ENCODE measurements at regions not wholly inside any gene's neighbourhood (a gene's known extent, or its start where the extent isn't known, plus 50 kb on each side); places are given as distances from the start of the nearest gene placed in this dataset.
"Not testable (repeated sequence)": the region's sequence is repeated elsewhere in the genome, so short reads cannot be mapped to it uniquely, and the experiment has no call there.

- TF ChIP-seq, protein P1, sequence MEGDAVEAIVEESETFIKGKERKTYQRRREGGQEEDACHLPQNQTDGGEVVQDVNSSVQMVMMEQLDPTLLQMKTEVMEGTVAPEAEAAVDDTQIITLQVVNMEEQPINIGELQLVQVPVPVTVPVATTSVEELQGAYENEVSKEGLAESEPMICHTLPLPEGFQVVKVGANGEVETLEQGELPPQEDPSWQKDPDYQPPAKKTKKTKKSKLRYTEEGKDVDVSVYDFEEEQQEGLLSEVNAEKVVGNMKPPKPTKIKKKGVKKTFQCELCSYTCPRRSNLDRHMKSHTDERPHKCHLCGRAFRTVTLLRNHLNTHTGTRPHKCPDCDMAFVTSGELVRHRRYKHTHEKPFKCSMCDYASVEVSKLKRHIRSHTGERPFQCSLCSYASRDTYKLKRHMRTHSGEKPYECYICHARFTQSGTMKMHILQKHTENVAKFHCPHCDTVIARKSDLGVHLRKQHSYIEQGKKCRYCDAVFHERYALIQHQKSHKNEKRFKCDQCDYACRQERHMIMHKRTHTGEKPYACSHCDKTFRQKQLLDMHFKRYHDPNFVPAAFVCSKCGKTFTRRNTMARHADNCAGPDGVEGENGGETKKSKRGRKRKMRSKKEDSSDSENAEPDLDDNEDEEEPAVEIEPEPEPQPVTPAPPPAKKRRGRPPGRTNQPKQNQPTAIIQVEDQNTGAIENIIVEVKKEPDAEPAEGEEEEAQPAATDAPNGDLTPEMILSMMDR (IDR thresholded peaks at IDR 0.05), result not testable (repeated sequence)
- not testable (repeated sequence) for TF ChIP-seq POLR2A (IDR thresholded peaks at IDR 0.05)
Measured at GRCh38 chr9:42379602-42380001, 196.1 kb downstream of the SPATA31A6 start.
